ENCODE measurements at regions not wholly inside any gene's neighbourhood (a gene's known extent, or its start where the extent isn't known, plus 50 kb on each side); places are given as distances from the start of the nearest gene placed in this dataset.

GRCh38 chr5:174318578-174318977 is 273.1 kb downstream of the NSG2 start:
- intact Hi-C loops (cut with DNase I), result loop anchor here (10.0 kb wide), 1 partner anchor 694 kb away; no protein-coding TSS in a partner anchor
- Histone ChIP-seq H3K9me3 (no peaks in the 10 kb centered on the region), H3K4me1 (no peaks in the 10 kb centered on the region), H3K9ac (ENCODE audit: low read depth in 2 of 2, low read length in 2 of 2) (no peak overlapping the region), H3K4me3 (no peak overlapping the region), H3K27ac (no peak overlapping the region), H3K36me3 (no peaks in the 10 kb centered on the region), H3K27me3 (no peaks in the 10 kb centered on the region)
- no peak for DNase-seq
- TF ChIP-seq CTCF (IDR thresholded peaks at IDR 0.05), result no peak

GRCh38 chr5:174319551-174319950 is 274.0 kb downstream of the NSG2 start:
- Histone ChIP-seq H3K9me3 (no peaks in the 10 kb centered on the region), H3K27ac (no peak overlapping the region), H3K27me3 (no peaks in the 10 kb centered on the region), H3K9ac (ENCODE audit: low read depth in 2 of 2, low read length in 2 of 2) (no peak overlapping the region), H3K36me3 (no peaks in the 10 kb centered on the region), H3K4me1 (no peaks in the 10 kb centered on the region), H3K4me3 (no peak overlapping the region)
- intact Hi-C loops (cut with DNase I), result loop anchor here (10.0 kb wide), 1 partner anchor 695 kb away; no protein-coding TSS in a partner anchor
- DNase-seq, result no peak
- TF ChIP-seq CTCF (IDR thresholded peaks at IDR 0.05), result no peak

GRCh38 chr5:174320051-174320450 is 274.5 kb downstream of the NSG2 start:
- no peaks in the 10 kb centered on the region for H3K4me1 ChIP-seq
- no peak overlapping the region for H3K4me3 ChIP-seq
- H3K27ac ChIP-seq, result no peak overlapping the region
- no peak for DNase-seq
- no peaks in the 10 kb centered on the region for H3K36me3 ChIP-seq
- no peaks in the 10 kb centered on the region for H3K9me3 ChIP-seq
- no peak overlapping the region for H3K9ac ChIP-seq (ENCODE audit: low read depth in 2 of 2, low read length in 2 of 2)
- intact Hi-C loops (cut with DNase I), result no loop called here
- no peaks in the 10 kb centered on the region for H3K27me3 ChIP-seq
- TF ChIP-seq CTCF (IDR thresholded peaks at IDR 0.05), result no peak

GRCh38 chr5:174323878-174324281 is 278.4 kb downstream of the NSG2 start:
- no peaks in the 10 kb centered on the region for H3K9me3 ChIP-seq
- no peaks in the 10 kb centered on the region for H3K36me3 ChIP-seq
- H3K4me3 ChIP-seq, result no peak overlapping the region
- no peak overlapping the region for H3K27ac ChIP-seq
- no peaks in the 10 kb centered on the region for H3K4me1 ChIP-seq
- no peak for TF ChIP-seq CTCF (IDR thresholded peaks at IDR 0.05)
- intact Hi-C loops (cut with DNase I), result no loop called here
- DNase-seq, result no peak
- no peak overlapping the region for H3K9ac ChIP-seq (ENCODE audit: low read depth in 2 of 2, low read length in 2 of 2)
- no peaks in the 10 kb centered on the region for H3K27me3 ChIP-seq

- Histone ChIP-seq H3K27ac (no peak overlapping the region), H3K36me3 (no peaks in the 10 kb centered on the region), H3K27me3 (no peaks in the 10 kb centered on the region), H3K9ac (ENCODE audit: low read depth in 2 of 2, low read length in 2 of 2) (no peak overlapping the region), H3K4me3 (no peak overlapping the region), H3K4me1 (no peaks in the 10 kb centered on the region), H3K9me3 (no peaks in the 10 kb centered on the region)
- intact Hi-C loops (cut with DNase I), result no loop called here
- DNase-seq, result no peak
- no peak for TF ChIP-seq CTCF (IDR thresholded peaks at IDR 0.05)
Observed at GRCh38 chr5:174324680-174325079, 279.2 kb downstream of the NSG2 start.

GRCh38 chr5:174325431-174325830 is 279.9 kb downstream of the NSG2 start:
- no peaks in the 10 kb centered on the region for H3K36me3 ChIP-seq
- H3K4me3 ChIP-seq, result no peak overlapping the region
- intact Hi-C loops (cut with DNase I), result no loop called here
- no peak overlapping the region for H3K9ac ChIP-seq (ENCODE audit: low read depth in 2 of 2, low read length in 2 of 2)
- no peak for DNase-seq
- H3K27me3 ChIP-seq, result no peaks in the 10 kb centered on the region
- no peaks in the 10 kb centered on the region for H3K9me3 ChIP-seq
- H3K4me1 ChIP-seq, result no peaks in the 10 kb centered on the region
- H3K27ac ChIP-seq, result no peak overlapping the region
- TF ChIP-seq CTCF (IDR thresholded peaks at IDR 0.05), result no peak
